PFSK-1 (cell line): ENCODE measurements at regions not wholly inside any gene's neighbourhood (a gene's known extent, or its start where the extent isn't known, plus 50 kb on each side); places are given as distances from the start of the nearest gene placed in this dataset.

Source experiments
- SIN3A ChIP-seq: IDR thresholded peaks from 2 replicates; pipeline ENCODE4 v1.6.1; 2012; ENCODE audit warnings: mild to moderate bottlenecking, low read length, moderate library complexity, borderline replicate concordance; ENCODE audit not compliant: insufficient read depth
- TAF1 ChIP-seq: IDR thresholded peaks from 2 replicates; pipeline ENCODE4 v1.6.1; 2012; ENCODE audit warnings: low read length, control low read depth, borderline replicate concordance; ENCODE audit not compliant: insufficient read depth
- TF ChIP-seq, protein P1 (sequence below), 2 experiments: IDR thresholded peaks; 2 replicates each; pipeline versions ENCODE4 v1.6.1 to v1.8.0; 2011 to 2012; ENCODE audit warnings: low read depth in 2 of 2, low read length in 2 of 2, control low read depth in 1 of 2, inconsistent platforms in 1 of 2, mild to moderate bottlenecking in 1 of 2, moderate library complexity in 1 of 2; ENCODE audit not compliant: insufficient read depth in 1 of 2

DNA sequence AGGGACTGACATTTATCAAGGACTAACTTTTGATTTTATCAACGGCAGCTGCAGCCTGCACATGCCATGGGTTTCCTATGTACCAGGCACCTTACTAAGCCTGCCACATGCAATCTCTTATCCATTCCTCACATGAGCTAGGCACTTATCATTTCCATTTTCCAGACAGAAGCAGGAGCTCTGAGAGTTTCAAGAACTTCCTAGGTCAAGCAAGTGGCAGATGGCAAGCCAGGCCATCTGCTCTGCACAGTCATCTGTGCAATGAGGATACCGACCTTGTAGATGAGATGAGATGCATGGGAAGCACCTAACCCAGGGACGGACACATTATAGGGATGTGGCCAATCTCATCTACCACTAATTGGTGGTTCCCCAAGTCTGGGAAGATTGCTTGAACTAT, 339.4 kb upstream of the USP24 start:
- TF ChIP-seq SIN3A = no peak
- TF ChIP-seq, protein P1, sequence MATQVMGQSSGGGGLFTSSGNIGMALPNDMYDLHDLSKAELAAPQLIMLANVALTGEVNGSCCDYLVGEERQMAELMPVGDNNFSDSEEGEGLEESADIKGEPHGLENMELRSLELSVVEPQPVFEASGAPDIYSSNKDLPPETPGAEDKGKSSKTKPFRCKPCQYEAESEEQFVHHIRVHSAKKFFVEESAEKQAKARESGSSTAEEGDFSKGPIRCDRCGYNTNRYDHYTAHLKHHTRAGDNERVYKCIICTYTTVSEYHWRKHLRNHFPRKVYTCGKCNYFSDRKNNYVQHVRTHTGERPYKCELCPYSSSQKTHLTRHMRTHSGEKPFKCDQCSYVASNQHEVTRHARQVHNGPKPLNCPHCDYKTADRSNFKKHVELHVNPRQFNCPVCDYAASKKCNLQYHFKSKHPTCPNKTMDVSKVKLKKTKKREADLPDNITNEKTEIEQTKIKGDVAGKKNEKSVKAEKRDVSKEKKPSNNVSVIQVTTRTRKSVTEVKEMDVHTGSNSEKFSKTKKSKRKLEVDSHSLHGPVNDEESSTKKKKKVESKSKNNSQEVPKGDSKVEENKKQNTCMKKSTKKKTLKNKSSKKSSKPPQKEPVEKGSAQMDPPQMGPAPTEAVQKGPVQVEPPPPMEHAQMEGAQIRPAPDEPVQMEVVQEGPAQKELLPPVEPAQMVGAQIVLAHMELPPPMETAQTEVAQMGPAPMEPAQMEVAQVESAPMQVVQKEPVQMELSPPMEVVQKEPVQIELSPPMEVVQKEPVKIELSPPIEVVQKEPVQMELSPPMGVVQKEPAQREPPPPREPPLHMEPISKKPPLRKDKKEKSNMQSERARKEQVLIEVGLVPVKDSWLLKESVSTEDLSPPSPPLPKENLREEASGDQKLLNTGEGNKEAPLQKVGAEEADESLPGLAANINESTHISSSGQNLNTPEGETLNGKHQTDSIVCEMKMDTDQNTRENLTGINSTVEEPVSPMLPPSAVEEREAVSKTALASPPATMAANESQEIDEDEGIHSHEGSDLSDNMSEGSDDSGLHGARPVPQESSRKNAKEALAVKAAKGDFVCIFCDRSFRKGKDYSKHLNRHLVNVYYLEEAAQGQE (IDR thresholded peaks at IDR 0.05; ENCODE audit: insufficient read depth in 1 of 2, low read depth in 2 of 2, low read length in 2 of 2) = no peak
- TF ChIP-seq TAF1 = no peak
